LNCAP (cell line): ENCODE measurements at regions not wholly inside any gene's neighbourhood (a gene's known extent, or its start where the extent isn't known, plus 50 kb on each side); places are given as distances from the start of the nearest gene placed in this dataset.

Experiments
- TF ChIP-seq, protein P1 (sequence below): fragments of 450-650 bp; IDR thresholded peaks from 2 replicates; pipeline ENCODE4 v1.5.1; 2017; ENCODE audit warnings: mild to moderate bottlenecking

DNA sequence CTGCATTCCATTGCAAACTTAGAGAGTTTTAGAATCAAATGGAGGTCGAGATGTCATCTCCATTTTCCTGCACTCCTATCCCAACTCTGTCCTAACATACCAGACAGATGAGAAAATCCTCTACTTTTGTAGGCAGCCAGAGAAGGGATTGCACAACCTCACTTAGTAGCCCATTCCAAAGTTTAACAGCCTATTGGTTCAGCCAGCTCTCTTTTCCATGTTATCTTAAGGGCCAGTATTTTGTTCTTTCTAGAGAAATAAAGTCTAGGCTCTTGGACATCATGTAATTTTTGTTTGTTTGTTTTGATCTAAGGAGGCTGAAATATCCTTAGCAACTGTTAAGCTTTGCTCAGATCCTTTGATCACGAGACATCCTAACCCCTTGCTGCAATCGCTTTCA lies 173.0 kb downstream of the COX18 start:
- TF ChIP-seq, protein P1, sequence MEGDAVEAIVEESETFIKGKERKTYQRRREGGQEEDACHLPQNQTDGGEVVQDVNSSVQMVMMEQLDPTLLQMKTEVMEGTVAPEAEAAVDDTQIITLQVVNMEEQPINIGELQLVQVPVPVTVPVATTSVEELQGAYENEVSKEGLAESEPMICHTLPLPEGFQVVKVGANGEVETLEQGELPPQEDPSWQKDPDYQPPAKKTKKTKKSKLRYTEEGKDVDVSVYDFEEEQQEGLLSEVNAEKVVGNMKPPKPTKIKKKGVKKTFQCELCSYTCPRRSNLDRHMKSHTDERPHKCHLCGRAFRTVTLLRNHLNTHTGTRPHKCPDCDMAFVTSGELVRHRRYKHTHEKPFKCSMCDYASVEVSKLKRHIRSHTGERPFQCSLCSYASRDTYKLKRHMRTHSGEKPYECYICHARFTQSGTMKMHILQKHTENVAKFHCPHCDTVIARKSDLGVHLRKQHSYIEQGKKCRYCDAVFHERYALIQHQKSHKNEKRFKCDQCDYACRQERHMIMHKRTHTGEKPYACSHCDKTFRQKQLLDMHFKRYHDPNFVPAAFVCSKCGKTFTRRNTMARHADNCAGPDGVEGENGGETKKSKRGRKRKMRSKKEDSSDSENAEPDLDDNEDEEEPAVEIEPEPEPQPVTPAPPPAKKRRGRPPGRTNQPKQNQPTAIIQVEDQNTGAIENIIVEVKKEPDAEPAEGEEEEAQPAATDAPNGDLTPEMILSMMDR, result no peak

DNA sequence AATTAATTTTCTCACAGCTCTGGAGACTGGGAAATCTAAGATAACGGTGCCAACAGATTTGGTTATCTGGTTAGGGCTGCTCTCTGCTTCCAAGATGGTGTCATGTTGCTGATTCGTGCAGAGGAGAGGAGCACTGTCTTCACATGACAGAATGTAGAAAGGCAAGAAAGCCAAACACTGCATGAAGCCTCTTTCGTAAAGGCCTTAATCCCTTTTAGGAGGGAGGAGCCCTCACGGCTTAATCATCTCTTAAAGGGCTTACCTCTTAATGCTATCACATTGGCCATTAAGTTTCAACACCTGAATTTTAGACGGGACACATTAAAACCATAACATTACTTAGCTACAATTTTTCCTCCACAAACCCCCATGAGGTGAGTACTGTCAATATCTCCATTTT lies 174.1 kb downstream of the COX18 start:
- TF ChIP-seq, protein P1, result no peak

DNA sequence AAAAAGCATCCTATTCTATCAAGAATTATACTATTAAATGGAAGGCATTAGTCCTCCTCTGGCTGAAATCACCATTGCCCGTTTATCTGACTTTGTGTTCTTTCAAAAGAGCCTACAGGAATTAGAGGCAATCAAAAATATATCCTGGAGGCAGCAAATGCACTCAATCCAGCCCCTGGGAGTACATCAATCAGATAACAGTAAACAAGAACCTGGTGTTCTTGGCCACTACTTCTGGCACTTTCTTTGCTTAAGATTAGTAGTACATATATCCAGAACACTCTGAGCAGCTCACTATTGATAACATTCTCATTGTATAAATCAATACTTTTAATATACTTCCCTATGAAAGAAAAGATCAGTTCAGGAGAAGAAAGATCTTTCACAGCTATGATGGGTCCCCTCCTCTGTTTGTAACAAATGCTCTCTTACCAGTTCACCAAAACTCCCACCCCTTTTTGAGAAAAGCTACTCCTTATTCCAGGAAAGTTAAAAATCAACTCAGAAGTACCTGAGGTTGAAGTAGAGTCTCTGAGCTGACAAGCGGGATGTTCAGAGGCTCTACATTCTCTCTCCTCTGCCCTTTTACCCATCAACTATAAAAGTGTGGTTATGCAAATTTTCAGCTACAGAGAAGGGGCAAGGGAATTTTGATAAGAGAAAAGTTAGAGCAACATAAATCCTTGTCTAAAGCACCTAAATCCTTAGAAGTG lies 176.0 kb downstream of the COX18 start:
- TF ChIP-seq, protein P1, result no peak

DNA sequence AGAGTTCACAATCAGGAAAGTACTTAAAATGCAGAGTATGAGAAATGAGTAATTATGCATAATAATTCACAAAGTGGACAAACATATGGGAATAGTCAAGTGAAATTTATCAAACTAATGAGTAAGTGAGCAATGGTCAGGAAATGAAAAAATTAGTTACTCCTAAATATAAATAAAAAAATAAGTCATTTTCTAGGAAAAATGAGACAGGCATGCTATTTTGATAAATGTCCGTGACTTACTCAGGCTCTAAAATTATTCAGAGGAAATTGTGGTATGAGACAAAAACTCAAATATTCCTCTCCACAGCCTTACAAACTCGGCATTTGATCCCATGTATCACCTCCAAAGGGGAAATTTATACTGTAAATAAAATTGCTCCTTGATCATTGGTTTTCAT lies 181.2 kb downstream of the COX18 start:
- TF ChIP-seq, protein P1, result no peak

DNA sequence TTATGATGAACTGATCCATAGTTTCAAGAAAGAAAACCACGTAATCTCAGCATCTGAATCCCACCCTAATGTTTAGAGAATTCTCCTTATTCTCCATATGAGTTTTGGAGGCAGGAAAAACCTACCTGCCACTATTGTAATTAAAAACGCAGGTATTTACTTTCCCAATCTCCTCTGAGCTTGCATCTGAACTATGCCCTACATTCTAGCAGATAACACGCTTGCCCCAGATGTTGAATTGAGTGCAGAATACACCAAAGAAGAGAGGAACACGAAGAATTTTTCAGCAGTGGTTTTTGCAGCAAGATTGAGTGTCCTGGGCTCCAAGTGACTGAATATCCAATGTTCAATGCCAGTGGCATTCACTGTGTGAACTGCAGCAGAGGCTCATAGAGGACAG lies 182.4 kb downstream of the COX18 start:
- TF ChIP-seq, protein P1, result no peak

DNA sequence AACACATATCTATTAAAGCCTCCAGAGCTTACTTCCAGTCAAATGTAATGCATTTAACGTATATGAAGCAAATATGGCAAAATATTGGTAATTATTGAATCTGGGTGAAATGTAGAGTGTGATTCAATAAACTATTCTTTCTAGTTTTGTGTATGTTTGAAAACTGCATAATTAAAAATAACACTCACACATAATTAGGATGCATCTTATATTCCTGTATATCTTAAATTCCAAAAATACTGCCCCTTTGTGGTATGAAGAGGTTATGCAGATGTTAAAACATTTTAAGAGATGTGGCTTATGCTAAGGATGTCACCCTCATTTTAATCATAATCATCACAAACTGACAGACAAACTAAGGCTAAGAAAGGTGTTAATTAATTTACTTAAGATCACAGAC lies 182.9 kb downstream of the COX18 start:
- TF ChIP-seq, protein P1, result peak; percentile 61

DNA sequence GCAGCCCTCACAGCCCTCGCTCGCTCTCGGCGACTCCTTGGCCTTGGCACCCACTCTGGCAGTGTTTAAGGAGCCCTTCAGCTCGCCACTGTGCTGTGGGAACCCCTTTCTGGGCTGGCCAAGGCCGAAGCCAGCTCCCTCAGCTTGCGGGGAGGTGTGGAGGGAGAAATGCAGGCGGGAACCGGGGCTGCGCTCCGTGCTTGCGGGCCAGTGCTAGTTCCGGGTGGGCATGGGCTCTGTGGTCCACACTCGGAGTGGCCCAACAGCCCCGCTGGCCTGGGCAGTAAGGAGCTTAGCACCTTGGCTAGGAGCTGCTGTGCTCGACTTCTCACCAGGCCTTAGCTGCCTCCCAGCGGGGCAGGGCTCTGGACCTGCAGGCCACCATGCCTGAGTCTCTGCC lies 192.6 kb downstream of the COX18 start:
- TF ChIP-seq, protein P1, result no peak

DNA sequence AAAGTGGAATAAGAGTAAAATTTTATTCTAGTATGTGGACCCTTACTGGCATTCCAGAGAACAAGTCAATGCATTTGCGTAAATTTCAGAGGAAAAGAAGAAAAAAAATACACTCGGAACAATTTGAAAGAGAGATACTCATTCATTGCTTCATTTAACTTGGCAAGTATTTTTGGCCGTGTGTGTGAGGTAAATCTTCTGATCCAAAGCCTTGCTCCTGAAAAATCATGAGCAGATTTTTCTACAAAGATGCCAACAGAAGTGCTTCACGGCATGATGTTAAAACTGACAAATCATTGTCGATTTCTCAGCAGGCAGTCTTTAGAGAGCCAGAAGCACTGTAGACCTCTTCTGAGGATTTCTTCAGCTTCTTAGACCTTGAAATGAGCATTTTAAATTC lies 194.0 kb downstream of the COX18 start:
- TF ChIP-seq, protein P1, result no peak
